Embryonic facial prominence (tissue), 1 donor: ENCODE measurements at regions not wholly inside any gene's neighbourhood (a gene's known extent, or its start where the extent isn't known, plus 50 kb on each side); places are given as distances from the start of the nearest gene placed in this dataset.
"Not testable (repeated sequence)": the region's sequence is repeated elsewhere in the genome, so short reads cannot be mapped to it uniquely, and the experiment has no call there.

ENCODE experiments used
- DNase-seq: peaks from one replicate; pipeline ENCODE4 v3.0.0-alpha.2; 2016; ENCODE audit errors: extremely low spot score

DNA sequence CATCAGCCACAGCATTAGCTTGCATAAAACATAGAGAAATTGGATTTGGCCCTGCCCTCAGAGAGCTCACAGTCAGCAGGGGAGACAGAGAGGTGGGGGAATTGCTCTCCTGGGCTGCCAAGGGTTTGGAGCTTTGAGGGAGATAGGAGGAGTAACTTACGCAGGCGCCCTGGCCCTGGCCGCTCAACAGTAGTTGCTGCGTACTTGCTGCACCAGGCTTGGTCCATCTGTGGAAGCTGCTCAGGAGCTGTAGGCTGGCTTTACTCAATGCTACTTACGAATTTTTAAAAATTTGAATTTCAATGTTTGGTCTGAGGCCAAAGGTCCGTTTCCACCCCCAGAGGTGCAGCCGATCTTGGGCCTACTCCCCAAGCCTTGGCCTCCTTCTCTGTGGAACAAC is 83.3 kb downstream of the CPZ start:
- no peak for DNase-seq

DNA sequence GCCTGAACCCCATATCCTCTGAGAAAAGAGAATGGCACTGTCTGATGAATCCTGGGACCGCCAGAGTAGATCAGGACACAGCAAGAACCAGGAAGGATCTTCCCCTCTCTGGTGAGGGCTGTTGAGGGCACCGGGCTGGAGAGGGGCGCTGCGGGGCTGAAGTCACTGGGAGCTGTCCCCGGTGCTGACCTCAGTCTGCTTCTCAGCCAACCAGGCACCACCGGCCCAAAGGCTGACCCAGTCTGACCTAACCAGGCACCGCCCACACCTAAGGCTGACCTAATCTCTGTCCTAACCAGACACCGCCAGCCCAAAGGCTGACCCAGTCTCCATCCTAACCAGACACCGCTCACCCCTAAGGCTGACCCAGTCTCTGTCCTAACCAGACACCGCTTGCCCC is 82.8 kb downstream of the CPZ start:
- no peak for DNase-seq

- no peak for DNase-seq
These were observed 81.8 kb downstream of the CPZ start for GRCh38 chr4:8674311-8674885.

- DNase-seq = not testable (repeated sequence)
These were observed 80.5 kb downstream of the CPZ start for GRCh38 chr4:8673106-8673505.

GRCh38 chr4:8672486-8672885 is 79.9 kb downstream of the CPZ start:
- no peak for DNase-seq

DNA sequence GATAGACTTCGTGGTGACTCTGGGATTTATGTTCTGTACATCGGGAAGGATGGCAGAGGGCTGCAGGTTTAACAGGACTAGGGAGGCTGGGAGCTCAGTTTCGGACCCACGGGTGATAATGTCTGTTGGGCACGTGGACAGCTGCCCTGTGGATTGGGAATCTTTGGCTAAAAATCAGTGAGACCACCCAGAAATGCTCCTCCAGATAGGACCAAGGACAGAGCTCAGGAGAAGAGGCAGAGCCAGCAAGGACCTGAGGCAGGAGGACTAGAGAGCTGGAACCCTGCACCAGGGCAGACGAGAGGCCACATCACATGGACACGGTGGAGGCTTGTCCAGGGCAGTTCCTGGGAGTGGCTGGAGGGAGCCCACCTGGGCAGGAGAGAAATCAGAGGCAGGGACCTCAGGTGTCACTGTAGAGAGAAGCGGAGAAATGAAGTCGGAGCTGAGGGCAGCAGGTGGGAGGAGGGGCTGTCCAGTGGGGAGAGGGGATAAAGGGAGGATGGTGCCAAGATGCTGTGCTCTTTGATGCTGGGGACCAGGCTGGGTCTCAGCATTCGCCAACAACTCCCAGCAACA is 79.2 kb downstream of the CPZ start:
- DNase-seq = no peak
